HG02943 (cell line): ENCODE measurements at regions not wholly inside any gene's neighbourhood (a gene's known extent, or its start where the extent isn't known, plus 50 kb on each side); places are given as distances from the start of the nearest gene placed in this dataset.
A peak's percentile ranks its signal among the peaks of the same experiment; 100 is the strongest.

ENCODE experiments used
- ATAC-seq: cut with Tn5 transposase; IDR thresholded peaks from one replicate; pipeline ENCODE4 v1.9.1; 2021; ENCODE audit warnings: mild to moderate bottlenecking, low read depth, moderate library complexity; ENCODE audit not compliant: unreplicated experiment

GRCh38 chr6:153580776-153581175, 449.7 kb upstream of the RGS17 start:
- no peak for ATAC-seq

GRCh38 chr6:153575528-153575927, 444.4 kb upstream of the RGS17 start:
- ATAC-seq = no peak

- ATAC-seq = no peak
Observed at GRCh38 chr6:153574231-153574630, 443.1 kb upstream of the RGS17 start.

DNA sequence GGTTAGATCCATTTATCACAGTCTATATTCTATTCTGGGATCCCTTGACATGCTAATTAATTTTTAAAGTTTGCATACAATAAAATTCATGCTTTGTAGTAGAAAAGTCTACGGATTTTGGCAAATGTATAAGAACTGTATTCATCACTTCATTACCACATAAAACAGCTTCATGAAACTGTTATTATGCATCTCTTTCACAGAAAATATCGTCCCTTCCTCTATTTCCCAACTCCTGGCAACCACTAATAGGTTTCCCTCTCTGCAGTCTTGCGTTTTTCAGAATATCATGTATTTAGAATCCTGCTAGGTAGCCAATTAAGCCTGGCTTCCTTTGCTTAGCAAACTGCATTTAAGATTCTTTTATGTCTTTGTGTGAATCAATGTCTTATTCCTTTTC, 441.3 kb upstream of the RGS17 start:
- ATAC-seq = no peak

- no peak for ATAC-seq
Observed at GRCh38 chr6:153568628-153569027, 437.5 kb upstream of the RGS17 start.

DNA sequence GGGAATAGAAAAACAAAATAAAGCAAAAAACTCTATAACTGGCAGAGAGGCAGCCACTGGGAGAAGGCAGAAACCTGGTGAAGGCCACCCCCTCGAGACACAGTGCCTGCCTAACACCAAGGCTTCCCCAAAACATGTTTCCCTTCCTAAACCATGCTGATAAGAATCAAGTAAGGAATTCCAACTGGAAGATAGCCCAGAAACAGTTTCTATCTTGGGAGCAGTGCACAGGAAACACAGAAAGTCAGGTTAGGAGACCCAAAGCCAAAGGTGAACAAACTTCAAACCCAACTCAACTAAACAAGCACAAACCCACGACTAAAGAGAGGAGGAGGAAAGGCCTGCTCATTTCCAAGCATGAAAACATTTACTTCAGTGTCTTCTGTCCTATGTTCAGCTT, 433.7 kb upstream of the RGS17 start:
- no peak for ATAC-seq

DNA sequence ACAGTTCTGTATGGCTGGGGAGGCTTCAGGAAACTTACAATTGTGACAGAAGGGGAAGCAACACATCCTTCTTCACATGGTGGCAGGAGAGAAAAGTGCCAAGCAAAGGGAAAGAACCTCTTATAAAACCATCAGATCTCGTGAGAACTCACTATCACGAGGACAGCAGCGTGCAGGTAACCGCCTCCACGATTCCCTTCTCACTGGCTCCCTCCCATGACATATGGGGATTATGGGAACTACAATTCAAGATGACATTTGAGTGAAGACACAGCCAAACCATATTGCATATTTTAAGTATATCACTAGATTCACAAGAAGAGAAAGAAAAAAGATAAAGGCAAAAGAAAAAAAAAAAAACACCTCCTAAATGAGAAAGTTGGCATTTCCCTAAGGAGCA, 431.9 kb upstream of the RGS17 start:
- no peak for ATAC-seq

- ATAC-seq = no peak
Observed at GRCh38 chr6:153553627-153554026, 422.5 kb upstream of the RGS17 start.

GRCh38 chr6:153539602-153540001, 408.5 kb upstream of the RGS17 start:
- ATAC-seq = no peak

DNA sequence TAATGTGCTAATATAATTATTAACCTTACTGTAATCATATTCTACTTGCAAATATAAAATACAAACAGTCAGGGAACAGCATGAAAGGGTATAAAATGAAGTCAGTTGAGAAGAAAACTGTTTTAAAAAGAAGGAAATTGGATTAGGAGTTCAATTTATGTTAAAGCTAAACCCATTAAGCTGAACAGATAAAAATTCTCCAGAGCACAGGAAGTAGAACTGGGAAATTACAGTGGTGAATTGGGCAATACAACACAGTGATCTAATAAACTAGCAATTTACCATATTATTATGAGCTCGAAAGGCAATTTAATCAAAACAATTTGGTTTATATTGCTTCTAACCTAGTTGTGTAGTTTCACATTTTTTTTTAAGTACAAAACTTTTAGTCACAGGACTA, 407.4 kb upstream of the RGS17 start:
- no peak for ATAC-seq

DNA sequence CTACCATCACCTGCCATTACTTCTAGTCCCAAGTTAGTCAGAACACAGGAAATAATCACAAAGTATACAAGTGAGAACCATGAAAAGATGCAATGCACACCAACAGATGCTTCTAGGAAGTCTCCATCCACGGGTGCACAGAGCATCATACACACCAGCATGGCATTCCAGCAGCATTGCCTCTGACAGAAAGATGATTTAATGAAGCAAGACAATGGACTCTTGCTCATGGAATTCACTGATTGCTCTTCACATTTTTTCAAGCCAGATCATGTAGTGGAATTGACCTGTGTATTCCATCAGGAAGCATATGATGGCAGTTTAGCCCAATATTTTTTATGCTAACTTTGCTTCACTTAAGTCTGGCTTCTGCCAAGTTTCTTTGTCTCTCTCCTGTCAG, 406.3 kb upstream of the RGS17 start:
- no peak for ATAC-seq

DNA sequence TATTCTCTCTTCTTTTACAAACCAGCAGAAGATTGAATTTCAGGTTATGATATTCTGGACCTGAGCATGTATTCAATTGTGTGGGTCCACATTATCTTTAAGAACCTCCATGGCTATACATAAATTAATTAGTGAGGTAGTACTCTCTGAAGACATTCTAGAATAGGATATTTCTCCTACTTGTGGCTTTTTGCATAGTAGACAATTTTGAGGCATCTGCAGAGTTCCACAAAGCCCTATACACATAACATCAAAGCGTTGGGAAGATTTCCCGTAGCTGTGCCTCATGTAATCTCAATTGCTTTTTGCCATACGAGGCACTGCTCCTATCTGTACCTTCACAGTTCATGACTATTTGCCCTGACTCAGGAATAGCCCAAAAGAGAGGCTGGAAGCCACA, 395.4 kb upstream of the RGS17 start:
- no peak for ATAC-seq

- ATAC-seq = no peak
Observed at GRCh38 chr6:153525998-153526397, 394.9 kb upstream of the RGS17 start.

- no peak for ATAC-seq
Observed at GRCh38 chr6:153523390-153523789, 392.3 kb upstream of the RGS17 start.

GRCh38 chr6:153511896-153512496, 380.9 kb upstream of the RGS17 start:
- ATAC-seq = peak; percentile 87

DNA sequence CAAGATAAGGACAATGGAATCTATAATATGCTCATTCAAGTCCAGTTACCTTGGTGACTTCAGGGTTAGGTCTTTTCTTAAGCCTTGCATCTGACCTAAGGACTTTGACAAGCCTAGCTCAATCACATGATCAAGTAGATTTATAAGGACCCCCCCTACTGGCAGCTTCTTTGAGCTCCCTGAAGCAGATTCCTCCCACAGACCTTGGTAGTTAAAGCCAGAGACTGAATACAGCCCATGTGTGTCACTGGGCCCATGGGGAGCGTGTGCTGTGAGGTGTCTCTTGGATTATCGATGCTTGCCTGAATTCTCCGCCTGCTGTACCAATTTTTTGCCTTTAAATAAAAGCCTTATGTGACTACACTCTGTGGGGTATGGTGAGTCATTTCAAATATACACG, 372.7 kb upstream of the RGS17 start:
- ATAC-seq = no peak

DNA sequence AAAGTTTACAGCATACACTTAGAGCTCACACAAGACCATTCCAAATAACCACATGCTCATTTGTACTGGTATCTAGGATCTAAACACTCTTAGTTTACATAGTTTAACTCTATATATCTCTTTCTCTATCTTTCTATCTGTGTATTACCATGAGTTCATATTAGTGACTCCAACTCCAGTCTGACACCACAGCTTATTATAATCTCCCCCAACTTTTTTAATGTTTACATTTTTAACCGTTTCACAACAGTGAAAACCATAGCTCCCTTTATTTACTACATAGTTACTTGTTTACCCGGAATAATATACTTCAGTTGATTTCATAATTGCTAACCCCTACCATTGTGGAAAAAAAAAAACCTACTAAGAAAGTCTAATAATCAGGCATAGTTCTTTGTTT, 362.4 kb upstream of the RGS17 start:
- ATAC-seq = no peak

DNA sequence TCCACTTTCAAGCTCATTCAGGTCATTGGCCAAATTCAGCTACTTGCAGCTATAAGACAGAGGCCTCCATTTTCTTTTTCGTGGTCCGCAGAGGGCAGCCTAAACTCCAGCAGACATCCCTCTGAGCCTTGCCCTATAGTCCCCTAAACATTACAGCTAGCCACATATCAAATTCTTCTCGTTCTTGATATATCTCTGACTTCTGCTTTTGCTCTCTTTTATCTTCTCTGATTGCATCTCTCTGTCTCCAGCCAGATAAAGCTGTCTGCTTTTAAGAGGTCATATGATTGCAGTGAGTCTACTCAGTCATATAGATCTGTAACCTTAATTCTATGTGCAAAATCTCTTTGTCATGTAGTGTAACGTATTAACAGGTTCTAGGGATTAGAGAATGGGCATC, 358.4 kb upstream of the RGS17 start:
- no peak for ATAC-seq

DNA sequence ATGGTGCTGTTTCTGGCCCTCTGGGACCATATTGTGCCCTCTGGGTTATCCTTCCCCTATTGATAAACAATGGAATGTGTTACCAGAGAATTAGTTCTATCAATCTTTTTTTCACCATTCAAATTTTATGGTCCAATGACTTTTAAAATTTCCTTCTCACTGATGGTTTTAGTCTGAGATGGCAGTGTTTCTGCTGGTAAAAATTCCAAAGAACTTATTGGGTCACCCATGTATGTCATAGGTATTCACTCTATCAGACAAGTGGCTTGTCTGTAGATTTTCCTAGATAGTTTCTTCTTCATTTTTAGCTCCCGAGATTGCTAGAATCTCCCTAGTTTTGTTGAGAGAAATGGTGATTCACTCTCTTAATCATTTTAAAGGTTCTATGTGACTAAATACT, 357.2 kb upstream of the RGS17 start:
- no peak for ATAC-seq

- ATAC-seq = no peak
Observed at GRCh38 chr6:153485072-153485471, 354.0 kb upstream of the RGS17 start.

- no peak for ATAC-seq
Observed at GRCh38 chr6:153484056-153484455, 353.0 kb upstream of the RGS17 start.

GRCh38 chr6:153476243-153476642, 345.2 kb upstream of the RGS17 start:
- ATAC-seq = no peak

DNA sequence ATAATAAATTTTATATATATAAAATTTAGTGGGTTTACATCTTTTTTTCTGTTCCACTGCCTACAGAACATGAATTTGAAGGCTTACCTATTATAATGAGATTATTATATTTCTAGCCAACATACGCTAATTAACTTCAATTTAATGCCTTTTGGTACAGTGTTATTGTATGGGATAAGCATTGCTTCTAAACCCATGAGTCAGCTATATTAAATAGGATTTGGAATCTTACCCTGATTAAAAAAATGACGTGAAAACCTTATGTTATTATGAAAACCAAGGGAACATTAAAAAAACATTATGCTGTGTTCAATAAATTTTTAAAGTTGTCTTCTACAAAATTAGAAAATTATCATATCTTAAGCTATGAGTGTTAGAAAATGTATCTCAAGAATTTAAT, 334.0 kb upstream of the RGS17 start:
- no peak for ATAC-seq
